Stimulated activated naive CD8-positive, alpha-beta T cell treated with anti-CD3 and anti-CD28 coated beads, Interleukin-15, Interleukin-2, amounts not matched to agents 100 ng/mL and 50 ng/mL, for 24 hours (primary cell): ENCODE measurements at regions not wholly inside any gene's neighbourhood (a gene's known extent, or its start where the extent isn't known, plus 50 kb on each side); places are given as distances from the start of the nearest gene placed in this dataset.

ENCODE experiments used
- H3K27ac Mint-ChIP-seq: one replicate; pipeline ENCODE4 v1.8.0; 2021; ENCODE audit warnings: mild to moderate bottlenecking, mixed read lengths
- H3K27me3 Mint-ChIP-seq: one replicate; pipeline ENCODE4 v1.8.0; 2021; ENCODE audit warnings: mixed read lengths
- H3K36me3 Mint-ChIP-seq: one replicate; pipeline ENCODE4 v1.8.0; 2021; ENCODE audit warnings: low read depth, mixed read lengths
- H3K4me1 Mint-ChIP-seq: one replicate; pipeline ENCODE4 v1.8.0; 2021; ENCODE audit warnings: low read depth, mixed read lengths
- H3K4me3 Mint-ChIP-seq: one replicate; pipeline ENCODE4 v1.8.0; 2021; ENCODE audit warnings: mild to moderate bottlenecking, mixed read lengths
- H3K9me3 Mint-ChIP-seq: one replicate; pipeline ENCODE4 v1.8.0; 2021; ENCODE audit warnings: mixed read lengths

DNA sequence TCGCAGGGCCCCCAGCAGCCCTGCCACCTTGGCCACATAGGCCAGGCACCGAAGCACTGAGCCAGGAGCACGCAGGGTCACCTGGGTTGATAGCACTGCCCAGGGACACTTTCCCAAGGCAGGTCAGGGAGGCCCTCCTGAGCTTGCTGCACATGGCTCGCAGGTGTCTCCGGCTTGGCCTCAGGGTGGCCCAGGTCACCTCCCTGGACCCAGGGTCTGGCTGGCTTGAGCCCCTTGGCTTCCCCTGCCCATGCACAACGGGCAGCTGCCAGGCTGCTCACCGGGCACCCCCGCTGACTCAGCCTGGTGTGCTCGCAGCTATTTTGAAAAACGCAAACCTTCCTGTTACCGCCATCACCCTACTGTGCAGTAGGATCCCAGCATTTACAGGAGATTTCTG, 502.3 kb downstream of the EIPR1 start:
- H3K4me1 Mint-ChIP-seq: no peaks in the 10 kb centered on the region
- H3K36me3 Mint-ChIP-seq: no peaks in the 10 kb centered on the region
- no peak overlapping the region for H3K4me3 Mint-ChIP-seq
- H3K27me3 Mint-ChIP-seq: no peaks in the 10 kb centered on the region
- no peak overlapping the region for H3K27ac Mint-ChIP-seq
- no peaks in the 10 kb centered on the region for H3K9me3 Mint-ChIP-seq

DNA sequence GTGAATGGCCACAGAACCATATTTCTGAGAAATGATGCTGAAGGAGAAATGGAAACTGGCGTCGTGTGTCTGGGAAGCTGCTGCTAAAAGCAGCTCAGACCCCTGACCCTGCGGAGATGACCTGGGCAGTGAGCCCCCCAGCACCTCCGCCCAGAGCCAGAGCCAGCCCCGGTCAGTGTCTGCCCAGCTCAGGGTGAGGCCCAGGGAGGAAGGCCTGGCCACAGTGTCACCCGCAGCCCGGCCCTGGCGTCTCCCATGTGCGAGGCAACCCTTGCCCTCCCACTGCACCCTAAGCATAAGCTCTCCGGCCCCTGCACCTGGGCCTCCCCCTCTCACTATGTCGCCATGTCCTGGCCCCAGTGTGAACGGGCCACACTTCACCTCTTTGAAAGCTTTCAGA, 502.8 kb downstream of the EIPR1 start:
- Mint-ChIP-seq H3K9me3 (no peaks in the 10 kb centered on the region), H3K27me3 (no peaks in the 10 kb centered on the region), H3K27ac (no peak overlapping the region), H3K36me3 (no peaks in the 10 kb centered on the region), H3K4me3 (no peak overlapping the region), H3K4me1 (no peaks in the 10 kb centered on the region)

DNA sequence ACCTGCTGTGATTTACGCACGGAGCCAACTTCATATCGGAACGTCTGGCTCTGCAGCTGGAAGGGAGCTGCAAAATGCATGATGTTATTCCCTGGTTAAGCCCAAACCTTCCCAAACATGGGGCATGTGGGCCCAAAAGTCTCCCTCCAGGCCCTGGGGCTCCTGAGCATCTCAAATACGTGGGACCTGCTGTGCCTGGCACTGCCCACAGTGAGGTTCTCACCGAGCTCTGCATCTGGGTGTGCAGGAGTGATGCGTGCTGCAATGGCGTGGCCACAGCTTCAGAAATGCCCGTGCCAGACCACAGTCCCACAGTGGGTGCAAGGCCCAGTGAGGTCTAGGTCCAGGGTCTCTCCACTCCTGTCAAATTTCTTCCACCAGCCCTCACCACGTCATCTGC, 503.3 kb downstream of the EIPR1 start:
- H3K4me1 Mint-ChIP-seq: no peaks in the 10 kb centered on the region
- no peaks in the 10 kb centered on the region for H3K27me3 Mint-ChIP-seq
- no peaks in the 10 kb centered on the region for H3K36me3 Mint-ChIP-seq
- H3K4me3 Mint-ChIP-seq: no peak overlapping the region
- H3K27ac Mint-ChIP-seq: no peak overlapping the region
- no peaks in the 10 kb centered on the region for H3K9me3 Mint-ChIP-seq

DNA sequence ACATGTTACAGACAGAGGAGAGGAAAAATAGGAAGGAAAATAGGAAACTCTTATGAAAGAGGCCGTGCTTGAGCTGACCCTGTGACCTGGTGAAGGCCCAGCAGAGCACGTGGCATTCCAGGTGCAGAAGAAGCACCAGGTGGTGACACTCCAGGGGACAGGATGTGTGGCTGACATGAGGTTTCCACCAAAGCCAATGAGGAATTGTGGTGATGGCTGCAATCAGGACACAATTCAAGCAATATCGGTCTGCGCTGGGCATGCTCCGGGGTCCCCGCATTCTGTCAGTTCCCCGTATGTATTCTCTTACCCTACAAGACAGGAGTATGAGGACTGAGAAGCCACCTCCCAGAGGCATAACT, 504.2 kb downstream of the EIPR1 start:
- Mint-ChIP-seq H3K36me3 (no peaks in the 10 kb centered on the region), H3K9me3 (no peaks in the 10 kb centered on the region), H3K4me1 (no peaks in the 10 kb centered on the region), H3K27ac (no peak overlapping the region), H3K4me3 (no peak overlapping the region), H3K27me3 (no peaks in the 10 kb centered on the region)

DNA sequence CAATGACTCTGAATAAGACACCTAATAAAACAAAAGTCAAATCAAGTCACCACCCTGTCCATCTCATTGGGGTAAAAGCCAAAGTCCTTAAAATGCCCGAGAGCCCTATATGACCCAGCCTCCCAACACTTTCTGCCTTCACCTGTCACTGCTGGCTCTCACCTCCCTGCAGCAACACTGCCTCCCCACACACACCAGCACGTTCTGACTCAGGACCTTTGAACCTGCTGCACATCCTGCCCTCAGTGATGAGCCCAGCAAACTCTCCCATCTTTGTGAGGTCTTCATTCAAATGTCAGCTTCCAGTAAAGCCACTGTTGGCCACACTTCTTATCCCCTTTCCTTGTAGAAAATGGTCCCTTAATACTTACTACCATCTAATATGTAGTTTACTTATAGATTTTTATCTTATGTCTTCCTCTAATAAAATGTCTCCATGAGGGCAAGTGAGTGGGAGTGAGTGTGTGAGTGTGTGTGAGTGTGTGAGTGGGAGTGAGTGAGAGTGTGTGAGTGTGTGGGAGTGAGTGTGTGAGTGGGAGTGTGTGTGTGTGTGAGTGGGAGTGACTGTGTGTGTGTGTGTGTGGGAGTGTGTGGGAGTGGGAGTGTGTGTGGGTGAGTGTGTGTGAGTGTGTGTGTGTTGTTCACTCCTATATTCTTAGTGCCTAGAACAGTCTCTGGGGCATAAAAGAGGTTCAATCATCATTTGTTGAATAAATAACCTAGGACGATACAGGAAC, 504.7 kb downstream of the EIPR1 start:
- no peaks in the 10 kb centered on the region for H3K27me3 Mint-ChIP-seq
- H3K36me3 Mint-ChIP-seq: no peaks in the 10 kb centered on the region
- no peak overlapping the region for H3K4me3 Mint-ChIP-seq
- H3K4me1 Mint-ChIP-seq: no peaks in the 10 kb centered on the region
- no peaks in the 10 kb centered on the region for H3K9me3 Mint-ChIP-seq
- no peak overlapping the region for H3K27ac Mint-ChIP-seq

DNA sequence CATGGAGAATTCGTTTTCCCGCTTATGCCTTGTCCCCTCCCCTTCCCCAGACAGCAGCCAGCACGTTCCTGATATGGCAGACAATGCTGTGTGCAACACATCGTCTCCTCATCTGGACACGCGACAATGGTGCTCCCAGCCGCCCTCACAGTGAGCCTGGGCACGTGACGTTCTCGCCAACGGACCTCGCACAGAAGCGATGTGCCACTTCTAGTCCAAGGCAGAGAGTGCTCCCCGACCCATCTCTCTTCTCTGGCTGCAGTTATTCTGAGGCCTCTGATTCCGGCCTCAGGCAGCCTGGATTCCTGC, 505.4 kb downstream of the EIPR1 start:
- Mint-ChIP-seq H3K27ac (no peak overlapping the region), H3K27me3 (no peaks in the 10 kb centered on the region), H3K4me1 (no peaks in the 10 kb centered on the region), H3K36me3 (no peaks in the 10 kb centered on the region), H3K4me3 (no peak overlapping the region), H3K9me3 (no peaks in the 10 kb centered on the region)

DNA sequence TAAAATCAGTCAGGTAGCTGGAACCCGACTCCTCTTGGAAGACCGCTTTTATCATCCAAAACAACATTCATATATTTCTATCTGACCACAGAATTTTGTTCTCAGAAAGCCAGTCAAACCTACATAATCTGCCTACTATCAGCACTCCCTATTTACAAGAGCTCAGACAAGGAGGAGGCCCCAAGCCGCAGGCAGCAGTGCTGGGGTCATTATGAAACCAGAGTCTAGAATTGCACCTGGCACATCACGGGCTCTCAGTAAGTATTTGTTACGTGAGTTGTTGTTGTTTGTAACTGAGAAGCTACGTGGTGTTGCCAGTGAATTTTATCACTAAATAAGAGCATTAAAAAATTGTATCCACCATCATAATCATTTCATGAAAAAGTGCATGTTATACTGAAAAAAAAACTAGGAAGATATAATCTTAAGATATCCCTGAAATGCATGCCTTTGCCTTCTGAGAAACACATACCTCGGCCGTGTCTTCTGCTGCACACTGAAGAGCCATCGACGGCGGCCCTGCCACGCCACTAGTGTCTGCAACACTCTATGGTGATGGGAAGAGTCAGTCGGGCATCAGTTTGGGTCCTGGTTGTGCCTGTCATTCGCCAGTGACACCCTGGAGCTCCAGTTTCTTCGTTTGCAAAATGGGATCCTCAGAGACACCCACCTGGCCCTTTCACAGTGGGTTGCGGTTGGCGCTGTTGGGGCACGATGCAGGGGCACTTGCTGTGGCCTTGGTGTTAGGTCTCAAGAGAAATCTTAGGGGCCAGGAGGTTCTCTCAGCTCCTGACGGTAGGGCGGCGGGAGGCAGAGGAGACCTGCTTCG, 505.9 kb downstream of the EIPR1 start:
- no peak overlapping the region for H3K4me3 Mint-ChIP-seq

DNA sequence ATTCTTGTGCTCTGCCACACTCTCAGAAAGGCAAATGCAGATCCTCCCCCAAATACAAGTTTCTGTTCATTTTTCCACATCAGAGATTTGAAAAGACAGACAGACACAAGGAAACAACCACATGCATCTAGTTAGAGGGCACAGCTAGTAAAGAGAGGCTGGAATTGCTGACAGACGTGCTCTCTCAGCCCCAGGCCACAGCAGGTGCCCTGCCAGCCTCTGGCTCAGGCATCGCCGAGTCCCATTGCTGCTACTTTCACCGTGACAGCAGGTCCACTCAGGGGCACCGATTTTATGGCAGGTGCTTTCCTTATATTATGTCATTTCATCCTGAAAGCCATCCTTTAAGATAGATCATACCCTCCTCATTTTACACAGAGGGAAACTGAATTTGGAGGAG, 507.5 kb downstream of the EIPR1 start:
- Mint-ChIP-seq H3K4me3 (no peak overlapping the region), H3K36me3 (no peaks in the 10 kb centered on the region), H3K4me1 (no peaks in the 10 kb centered on the region), H3K27ac (no peak overlapping the region), H3K9me3 (no peaks in the 10 kb centered on the region), H3K27me3 (no peaks in the 10 kb centered on the region)

More for the DNA sequence above, 505.9 kb downstream of the EIPR1 start:
- Mint-ChIP-seq H3K36me3 (no peaks in the 10 kb centered on the region), H3K9me3 (no peaks in the 10 kb centered on the region), H3K27ac (no peak overlapping the region), H3K27me3 (no peaks in the 10 kb centered on the region), H3K4me1 (no peaks in the 10 kb centered on the region)

DNA sequence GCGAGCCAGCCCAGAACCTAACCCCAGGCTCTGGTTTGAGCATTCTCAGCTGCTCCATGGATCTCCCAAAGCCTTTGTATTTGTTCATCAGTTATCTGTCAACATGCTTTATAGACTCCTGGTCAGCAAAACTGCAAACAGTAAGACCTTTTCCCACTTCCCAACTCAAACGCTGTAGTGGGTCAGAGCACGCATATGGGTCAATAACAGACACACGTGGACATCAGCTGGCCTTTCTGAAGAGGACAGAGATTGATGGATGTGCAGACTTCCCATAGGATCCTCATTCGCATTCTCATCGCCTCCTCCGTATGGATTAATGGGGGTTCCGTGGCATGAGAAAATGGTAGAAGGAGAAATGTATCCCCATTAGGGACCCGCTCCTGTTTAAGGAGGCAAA, 508.1 kb downstream of the EIPR1 start:
- no peaks in the 10 kb centered on the region for H3K36me3 Mint-ChIP-seq
- no peak overlapping the region for H3K27ac Mint-ChIP-seq
- H3K4me1 Mint-ChIP-seq: no peaks in the 10 kb centered on the region
- H3K9me3 Mint-ChIP-seq: no peaks in the 10 kb centered on the region
- no peak overlapping the region for H3K4me3 Mint-ChIP-seq
- no peaks in the 10 kb centered on the region for H3K27me3 Mint-ChIP-seq

DNA sequence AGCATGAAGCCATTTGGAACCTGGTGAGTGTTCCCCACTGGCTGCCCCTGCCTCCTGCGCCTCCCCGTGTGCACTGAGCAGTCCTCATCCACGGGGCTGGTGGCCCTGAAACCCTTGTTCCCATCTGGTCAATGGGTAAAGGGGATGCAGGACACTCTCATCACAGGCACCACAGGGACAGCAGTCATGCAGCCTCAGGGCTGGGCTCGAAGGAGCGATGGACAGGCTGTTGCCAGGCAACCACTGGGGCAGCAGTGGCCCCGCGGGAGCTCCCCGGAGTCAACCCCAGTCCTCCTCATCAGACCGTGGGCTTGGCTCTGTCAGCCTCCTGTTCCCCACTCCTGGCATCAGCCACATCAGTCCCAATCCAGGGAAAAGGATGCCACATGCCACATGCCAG, 509.5 kb downstream of the EIPR1 start:
- H3K27me3 Mint-ChIP-seq: no peaks in the 10 kb centered on the region
- no peak overlapping the region for H3K27ac Mint-ChIP-seq
- H3K9me3 Mint-ChIP-seq: no peaks in the 10 kb centered on the region
- no peaks in the 10 kb centered on the region for H3K36me3 Mint-ChIP-seq
- H3K4me1 Mint-ChIP-seq: no peaks in the 10 kb centered on the region
- no peak overlapping the region for H3K4me3 Mint-ChIP-seq

DNA sequence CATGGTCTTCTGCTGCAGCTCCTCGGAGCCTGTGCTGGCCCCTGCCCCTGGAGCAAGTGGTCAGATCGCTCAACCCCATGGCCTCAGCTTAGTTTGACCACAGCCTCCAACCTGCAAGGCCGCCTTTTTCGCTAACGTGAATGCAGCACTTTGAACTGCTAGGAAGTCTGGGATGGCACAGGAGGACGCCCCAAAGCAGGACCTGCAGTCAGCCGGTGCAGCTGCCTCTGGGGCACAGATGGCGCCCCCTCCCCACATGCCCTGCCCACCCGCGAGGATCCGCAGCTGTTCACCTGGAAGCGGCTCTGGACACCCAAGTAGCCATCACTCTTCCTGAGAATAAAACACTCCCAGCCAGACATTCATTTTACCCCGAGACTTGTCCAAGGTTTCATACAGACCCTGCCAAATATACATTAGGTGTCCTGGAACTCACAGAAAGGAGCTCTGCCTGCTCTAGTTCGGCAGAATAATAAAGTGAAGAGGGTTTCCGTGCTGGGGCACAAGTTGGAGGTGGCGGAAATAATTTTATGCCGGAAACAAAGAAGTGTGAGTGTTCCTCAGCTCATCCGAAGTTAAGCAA, 510.1 kb downstream of the EIPR1 start:
- no peak overlapping the region for H3K4me3 Mint-ChIP-seq
- H3K27me3 Mint-ChIP-seq: no peaks in the 10 kb centered on the region
- H3K36me3 Mint-ChIP-seq: no peaks in the 10 kb centered on the region

DNA sequence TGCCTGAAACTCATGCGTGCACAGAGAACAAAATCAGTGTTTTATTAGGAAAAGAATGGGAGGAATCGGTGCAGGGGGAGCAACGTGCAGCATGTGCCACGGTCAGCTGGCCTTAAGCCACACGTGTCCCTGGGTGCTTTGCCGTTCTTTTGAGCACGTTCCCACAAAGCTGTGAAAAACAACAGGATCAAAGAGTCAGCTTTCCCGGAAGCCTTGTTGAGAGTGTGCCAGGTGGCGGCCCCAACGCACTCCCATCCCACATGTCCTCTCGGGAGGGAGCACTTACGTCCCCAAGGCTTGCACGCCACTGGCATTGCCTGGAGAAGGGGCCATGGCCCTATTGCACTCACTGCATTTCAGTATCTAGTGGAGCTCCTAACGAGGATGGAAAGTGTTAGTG, 511.2 kb downstream of the EIPR1 start:
- no peaks in the 10 kb centered on the region for H3K27me3 Mint-ChIP-seq
- H3K27ac Mint-ChIP-seq: no peak overlapping the region
- no peak overlapping the region for H3K4me3 Mint-ChIP-seq
- H3K4me1 Mint-ChIP-seq: no peaks in the 10 kb centered on the region
- H3K36me3 Mint-ChIP-seq: no peaks in the 10 kb centered on the region
- H3K9me3 Mint-ChIP-seq: no peaks in the 10 kb centered on the region

More for the DNA sequence above, 510.1 kb downstream of the EIPR1 start:
- no peaks in the 10 kb centered on the region for H3K4me1 Mint-ChIP-seq
- no peak overlapping the region for H3K27ac Mint-ChIP-seq
- H3K9me3 Mint-ChIP-seq: no peaks in the 10 kb centered on the region

DNA sequence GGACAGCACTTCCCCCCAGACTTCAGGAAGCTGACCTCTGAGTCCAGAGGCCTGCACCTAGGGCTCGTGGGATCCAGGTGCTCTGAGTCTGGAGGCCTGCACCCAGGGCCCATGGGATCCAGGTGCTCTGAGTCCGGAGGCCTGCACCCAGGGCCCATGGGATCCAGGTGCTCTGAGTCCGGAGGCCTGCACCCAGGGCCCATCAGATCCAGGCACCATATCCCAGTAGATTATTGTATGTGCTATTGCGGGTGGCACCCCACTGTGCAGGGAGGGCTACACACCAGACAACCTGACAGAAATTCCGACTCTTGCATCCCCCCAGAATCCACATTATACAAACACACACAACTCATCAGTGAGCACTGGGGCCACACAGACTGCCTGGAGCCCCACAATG, 515.2 kb downstream of the EIPR1 start:
- H3K9me3 Mint-ChIP-seq: no peaks in the 10 kb centered on the region
- no peaks in the 10 kb centered on the region for H3K27me3 Mint-ChIP-seq
- H3K4me3 Mint-ChIP-seq: no peak overlapping the region
- no peak overlapping the region for H3K27ac Mint-ChIP-seq
- no peaks in the 10 kb centered on the region for H3K36me3 Mint-ChIP-seq
- H3K4me1 Mint-ChIP-seq: no peaks in the 10 kb centered on the region

DNA sequence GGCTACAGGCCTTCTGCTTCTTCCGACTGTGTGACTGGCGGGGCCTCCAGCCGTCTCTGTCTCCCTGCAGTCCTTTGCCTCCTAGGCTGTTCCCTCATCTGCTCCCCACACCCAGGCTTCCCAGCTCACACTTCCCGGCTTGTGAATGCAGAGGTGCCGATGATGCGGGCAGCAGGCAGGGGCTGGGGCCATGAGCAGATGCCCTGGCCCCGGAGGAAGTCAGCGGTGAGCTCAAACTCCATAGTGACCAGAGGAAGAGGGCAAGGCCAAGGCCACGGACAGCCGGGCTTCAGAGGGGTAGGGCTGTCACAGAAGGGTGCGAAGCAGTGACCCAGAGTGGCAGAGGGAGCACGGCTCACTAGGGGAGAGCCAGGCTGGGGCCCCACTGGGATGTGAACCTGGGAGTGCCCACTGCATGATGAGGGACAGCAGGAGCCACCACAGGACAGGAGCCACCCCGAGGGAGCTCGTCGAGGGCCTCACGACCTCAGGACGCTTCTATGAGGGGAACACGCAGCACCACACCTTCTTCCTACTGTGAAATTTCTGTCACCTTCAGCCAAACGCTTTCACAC, 515.9 kb downstream of the EIPR1 start:
- no peak overlapping the region for H3K4me3 Mint-ChIP-seq
- H3K9me3 Mint-ChIP-seq: no peaks in the 10 kb centered on the region
- H3K27ac Mint-ChIP-seq: no peak overlapping the region
- H3K36me3 Mint-ChIP-seq: no peaks in the 10 kb centered on the region
- no peaks in the 10 kb centered on the region for H3K4me1 Mint-ChIP-seq
- H3K27me3 Mint-ChIP-seq: no peaks in the 10 kb centered on the region

DNA sequence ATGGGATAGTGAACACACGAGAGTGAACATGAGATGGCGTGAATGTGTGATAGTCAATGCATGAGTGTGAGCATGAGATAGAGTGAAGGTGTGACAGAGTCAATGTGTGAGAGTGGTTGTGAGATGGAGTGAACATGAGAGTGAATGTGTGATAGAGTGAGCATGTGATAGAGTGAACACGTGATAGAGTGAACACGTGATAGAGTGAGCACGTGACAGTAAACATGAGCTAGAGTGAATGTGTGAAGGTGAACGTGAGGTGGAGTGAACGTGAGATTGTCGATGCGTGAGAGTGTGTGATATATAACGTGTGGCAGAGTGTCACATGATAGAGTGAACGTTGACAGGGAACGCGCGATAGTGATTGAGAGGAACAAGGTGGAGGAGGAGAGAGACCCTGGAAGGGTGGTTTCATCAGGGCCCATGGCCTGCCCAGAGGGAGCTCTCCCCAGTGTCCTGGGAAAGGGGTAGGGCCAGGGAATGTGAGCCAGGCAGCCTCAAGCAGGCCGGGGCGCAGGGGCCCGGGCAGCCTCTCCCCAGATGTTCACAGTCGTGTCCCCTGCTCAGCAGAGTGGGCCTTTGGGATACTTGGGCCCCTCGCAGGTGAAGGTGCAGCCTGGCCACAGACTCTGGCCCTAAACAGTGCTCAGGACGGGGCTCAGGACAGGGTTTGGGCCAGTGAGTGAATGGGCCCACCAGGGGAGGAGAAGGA, 516.9 kb downstream of the EIPR1 start:
- H3K4me1 Mint-ChIP-seq: no peaks in the 10 kb centered on the region
- no peaks in the 10 kb centered on the region for H3K27me3 Mint-ChIP-seq
- no peak overlapping the region for H3K4me3 Mint-ChIP-seq
- no peaks in the 10 kb centered on the region for H3K36me3 Mint-ChIP-seq
- H3K27ac Mint-ChIP-seq: no peak overlapping the region
- no peaks in the 10 kb centered on the region for H3K9me3 Mint-ChIP-seq
